Vagina (tissue), 2 donors: ENCODE measurements at regions not wholly inside any gene's neighbourhood (a gene's known extent, or its start where the extent isn't known, plus 50 kb on each side); places are given as distances from the start of the nearest gene placed in this dataset.
"Not testable (repeated sequence)": the region's sequence is repeated elsewhere in the genome, so short reads cannot be mapped to it uniquely, and the experiment has no call there.

Experiments
- POLR2A ChIP-seq, 2 donors: fragments of 450-650 bp; IDR thresholded peaks; one replicate each; pipeline ENCODE4 v1.6.1; 2017; ENCODE audit warnings: antibody characterized with exemption in 2 of 2, mild to moderate bottlenecking in 2 of 2, moderate library complexity in 2 of 2
- TF ChIP-seq, protein P1 (sequence below), 3 experiments: fragments of 450-650 bp in 2 of 3; fragments of 200-600 bp in 1 of 3; sonication (generic) in 1 of 3; IDR thresholded peaks; one replicate each; pipeline ENCODE4 v1.5.1; 2017 to 2019; ENCODE audit warnings: antibody characterized with exemption in 3 of 3, mild to moderate bottlenecking in 2 of 3, moderate library complexity in 2 of 3

- TF ChIP-seq, protein P1, sequence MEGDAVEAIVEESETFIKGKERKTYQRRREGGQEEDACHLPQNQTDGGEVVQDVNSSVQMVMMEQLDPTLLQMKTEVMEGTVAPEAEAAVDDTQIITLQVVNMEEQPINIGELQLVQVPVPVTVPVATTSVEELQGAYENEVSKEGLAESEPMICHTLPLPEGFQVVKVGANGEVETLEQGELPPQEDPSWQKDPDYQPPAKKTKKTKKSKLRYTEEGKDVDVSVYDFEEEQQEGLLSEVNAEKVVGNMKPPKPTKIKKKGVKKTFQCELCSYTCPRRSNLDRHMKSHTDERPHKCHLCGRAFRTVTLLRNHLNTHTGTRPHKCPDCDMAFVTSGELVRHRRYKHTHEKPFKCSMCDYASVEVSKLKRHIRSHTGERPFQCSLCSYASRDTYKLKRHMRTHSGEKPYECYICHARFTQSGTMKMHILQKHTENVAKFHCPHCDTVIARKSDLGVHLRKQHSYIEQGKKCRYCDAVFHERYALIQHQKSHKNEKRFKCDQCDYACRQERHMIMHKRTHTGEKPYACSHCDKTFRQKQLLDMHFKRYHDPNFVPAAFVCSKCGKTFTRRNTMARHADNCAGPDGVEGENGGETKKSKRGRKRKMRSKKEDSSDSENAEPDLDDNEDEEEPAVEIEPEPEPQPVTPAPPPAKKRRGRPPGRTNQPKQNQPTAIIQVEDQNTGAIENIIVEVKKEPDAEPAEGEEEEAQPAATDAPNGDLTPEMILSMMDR (IDR thresholded peaks at IDR 0.05), result not testable (repeated sequence)
- TF ChIP-seq POLR2A (IDR thresholded peaks at IDR 0.05), result not testable (repeated sequence)
Observed at GRCh38 chr7:65814556-65815167, 58.2 kb upstream of the VKORC1L1 start.
